ENCODE measurements at regions not wholly inside any gene's neighbourhood (a gene's known extent, or its start where the extent isn't known, plus 50 kb on each side); places are given as distances from the start of the nearest gene placed in this dataset.
"Not testable (repeated sequence)": the region's sequence is repeated elsewhere in the genome, so short reads cannot be mapped to it uniquely, and the experiment has no call there.

DNA sequence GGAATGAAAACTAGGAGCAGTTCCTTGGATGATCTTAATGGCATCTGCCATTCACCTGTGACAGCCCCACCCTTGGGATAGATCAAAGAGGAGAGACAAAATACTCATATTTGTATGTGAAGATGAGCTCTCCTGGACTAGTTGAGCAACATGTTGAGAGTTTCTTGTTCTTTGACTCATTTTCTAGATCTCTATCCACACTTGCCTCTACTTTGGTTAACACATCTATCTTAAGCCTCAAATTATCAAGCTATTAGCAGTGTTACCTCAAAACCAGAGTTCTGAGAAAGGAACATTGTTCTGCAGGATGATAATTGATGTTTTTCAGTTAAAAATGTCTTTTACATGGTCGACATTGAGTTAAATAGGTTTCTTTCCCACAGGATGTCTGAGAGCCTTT, 94.2 kb upstream of the TEX13D start:
- no peak for FAIRE-seq

DNA sequence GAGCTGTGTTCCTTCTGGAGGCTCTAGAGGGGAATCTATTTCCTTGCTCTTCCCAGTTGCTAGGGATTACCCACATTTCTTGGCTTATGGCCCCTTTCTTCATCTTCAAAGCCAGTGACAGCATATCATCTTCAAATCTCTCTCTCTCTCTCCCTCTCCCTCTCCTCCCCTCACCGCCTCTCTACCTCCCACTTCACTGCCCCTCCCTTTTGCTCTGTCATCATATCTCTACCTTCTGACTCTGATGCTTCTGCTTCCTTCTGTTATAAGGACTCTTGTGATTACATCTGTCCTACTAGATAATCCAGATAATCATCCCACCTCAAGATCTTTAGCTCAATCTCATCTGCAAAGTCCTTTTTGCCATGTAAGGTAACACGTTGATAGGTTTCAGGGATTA, 93.1 kb upstream of the TEX13D start:
- no peak for FAIRE-seq

GRCh38 chrX:124239911-124240310, 92.5 kb upstream of the TEX13D start:
- FAIRE-seq, result no peak

DNA sequence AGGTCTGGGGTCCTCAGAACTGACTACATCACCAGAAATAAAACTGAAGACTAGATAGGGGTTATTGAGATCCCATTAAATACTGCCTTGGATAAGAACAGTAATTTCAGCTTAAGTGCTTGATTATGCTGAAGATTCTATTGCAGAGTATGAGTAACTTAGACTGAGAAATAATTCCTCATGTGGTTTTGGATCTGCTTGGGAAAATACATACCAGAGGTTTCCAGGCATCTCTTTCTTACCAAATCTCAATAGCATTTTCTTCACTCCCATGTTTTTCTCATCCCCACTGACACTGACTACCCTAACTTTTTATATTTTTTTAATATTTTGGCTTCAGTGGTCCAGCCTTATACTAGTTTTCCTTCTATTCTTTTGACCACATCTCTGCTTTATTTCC, 92.0 kb upstream of the TEX13D start:
- FAIRE-seq, result no peak

DNA sequence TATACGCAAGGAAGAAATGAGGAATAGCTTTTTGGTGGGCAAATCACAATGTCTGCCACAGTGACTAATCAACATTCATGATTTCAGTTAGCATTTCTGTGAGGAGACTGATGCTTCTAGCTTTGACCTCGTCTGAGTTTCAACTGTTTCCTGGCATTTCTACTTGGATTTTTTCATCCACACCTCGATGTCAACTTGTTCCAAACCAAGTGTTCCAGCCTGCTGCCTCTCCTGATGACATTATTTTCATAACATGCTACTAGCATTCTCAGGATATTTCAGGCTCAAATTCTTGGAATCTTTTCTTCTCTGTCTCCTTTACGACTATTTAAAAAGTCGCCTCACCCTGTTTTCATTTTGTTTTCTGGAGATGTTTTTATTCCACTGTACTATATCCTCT, 90.3 kb upstream of the TEX13D start:
- no peak for FAIRE-seq

DNA sequence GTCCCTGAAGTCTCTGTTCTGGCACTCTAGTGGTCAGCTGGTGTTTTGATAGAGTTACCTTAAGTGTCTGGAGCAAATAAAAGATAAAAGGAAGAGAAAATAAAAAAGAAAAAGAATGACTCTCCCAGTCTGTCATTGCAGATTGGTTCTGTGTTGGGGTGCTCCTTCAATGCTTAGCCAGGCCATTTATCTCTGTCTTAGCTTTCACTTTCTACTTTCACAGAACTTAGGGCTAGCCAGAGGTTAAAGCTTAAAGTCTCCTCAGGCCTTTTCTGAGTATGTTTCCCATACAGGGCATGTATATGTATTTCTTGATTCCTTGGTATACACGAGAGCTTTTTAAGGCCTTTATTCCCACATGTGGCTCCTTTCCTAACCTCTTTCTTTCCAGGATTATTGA, 83.1 kb upstream of the TEX13D start:
- no peak for FAIRE-seq

- FAIRE-seq, result no peak
Observed at GRCh38 chrX:124250835-124251437, 81.5 kb upstream of the TEX13D start.

DNA sequence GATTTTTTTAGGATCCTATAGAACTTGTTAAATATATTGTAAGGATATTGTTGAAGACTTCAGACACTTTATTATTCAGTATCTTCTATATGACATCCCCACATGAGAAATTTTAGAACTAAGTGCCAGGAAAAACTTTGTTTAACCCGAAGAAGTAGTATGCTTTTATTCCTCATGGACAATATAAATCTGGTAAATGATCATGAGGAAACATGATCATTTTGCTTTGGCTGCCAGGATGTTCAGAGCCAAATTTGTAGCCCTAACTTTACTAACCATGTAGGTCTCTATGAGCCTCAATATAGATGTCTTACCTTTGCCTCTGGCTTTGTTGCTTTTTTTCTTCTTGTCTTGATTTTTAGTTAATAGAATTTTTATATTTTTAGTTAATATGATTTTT, 77.8 kb upstream of the TEX13D start:
- FAIRE-seq, result peak; percentile 89

DNA sequence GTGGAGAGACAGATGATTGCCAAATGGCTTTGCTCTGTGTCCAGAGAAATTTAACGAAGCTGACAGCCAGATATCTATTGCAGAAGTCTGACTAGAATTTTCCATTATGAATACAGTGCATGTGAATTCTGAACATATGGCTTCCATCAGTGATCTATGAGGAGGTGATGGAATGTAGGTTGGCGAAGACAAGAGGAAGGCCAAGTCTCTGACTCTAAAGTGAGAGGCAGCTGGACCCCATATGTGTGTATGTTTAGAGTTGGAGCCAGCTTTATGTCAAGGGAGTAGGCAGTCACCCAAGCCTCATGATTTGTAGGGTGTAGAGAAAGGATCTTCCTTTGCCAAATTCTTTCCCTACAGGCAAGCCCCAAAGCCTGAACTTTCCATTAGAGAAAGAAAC, 76.2 kb upstream of the TEX13D start:
- no peak for FAIRE-seq

DNA sequence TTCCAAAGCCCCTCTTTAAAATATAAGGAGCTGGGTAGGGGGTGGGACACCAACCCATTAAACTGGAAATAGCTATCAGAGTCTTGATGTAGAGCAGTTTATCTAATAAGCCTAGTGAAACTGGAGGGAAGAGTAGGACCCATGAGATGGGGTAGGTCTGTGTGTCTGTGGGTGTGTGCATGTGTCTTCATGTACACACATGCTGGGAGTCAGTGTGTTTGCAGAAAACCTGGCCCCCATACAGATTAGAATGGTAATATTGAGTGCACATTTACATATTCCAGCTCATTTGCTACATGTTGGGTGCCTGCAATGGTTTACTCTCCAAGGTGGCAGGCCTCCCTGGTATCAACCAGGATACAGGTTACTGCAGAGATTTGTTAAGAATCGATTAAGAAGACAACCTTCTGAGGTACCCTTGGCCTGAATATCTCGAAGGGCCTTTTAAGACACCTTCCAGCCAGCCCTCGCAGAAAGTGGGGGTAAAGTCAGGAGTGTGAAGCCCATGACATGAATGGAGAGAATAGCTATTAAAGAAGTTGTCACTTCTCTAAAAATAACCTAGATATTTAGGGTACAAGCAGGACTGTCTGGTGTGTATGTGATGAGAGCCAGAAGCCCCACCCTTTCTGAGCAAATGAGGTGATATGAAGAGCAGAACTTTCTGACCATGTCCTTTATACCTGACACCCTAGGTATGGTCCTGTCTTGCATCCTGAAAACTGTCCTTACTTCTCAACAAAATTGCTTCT, 75.7 kb upstream of the TEX13D start:
- FAIRE-seq, result no peak

- no peak for FAIRE-seq
Observed at GRCh38 chrX:124257924-124258702, 74.3 kb upstream of the TEX13D start.

GRCh38 chrX:124260845-124261244, 71.6 kb upstream of the TEX13D start:
- no peak for FAIRE-seq

GRCh38 chrX:124263743-124264142, 68.7 kb upstream of the TEX13D start:
- FAIRE-seq, result no peak

GRCh38 chrX:124268099-124268498, 64.4 kb upstream of the TEX13D start:
- no peak for FAIRE-seq

GRCh38 chrX:124269881-124270280, 62.6 kb upstream of the TEX13D start:
- FAIRE-seq, result no peak

- not testable (repeated sequence) for FAIRE-seq
Observed at GRCh38 chrX:124271599-124271998, 60.9 kb upstream of the TEX13D start.

GRCh38 chrX:124272370-124272982, 60.0 kb upstream of the TEX13D start:
- FAIRE-seq, result peak; percentile 28

DNA sequence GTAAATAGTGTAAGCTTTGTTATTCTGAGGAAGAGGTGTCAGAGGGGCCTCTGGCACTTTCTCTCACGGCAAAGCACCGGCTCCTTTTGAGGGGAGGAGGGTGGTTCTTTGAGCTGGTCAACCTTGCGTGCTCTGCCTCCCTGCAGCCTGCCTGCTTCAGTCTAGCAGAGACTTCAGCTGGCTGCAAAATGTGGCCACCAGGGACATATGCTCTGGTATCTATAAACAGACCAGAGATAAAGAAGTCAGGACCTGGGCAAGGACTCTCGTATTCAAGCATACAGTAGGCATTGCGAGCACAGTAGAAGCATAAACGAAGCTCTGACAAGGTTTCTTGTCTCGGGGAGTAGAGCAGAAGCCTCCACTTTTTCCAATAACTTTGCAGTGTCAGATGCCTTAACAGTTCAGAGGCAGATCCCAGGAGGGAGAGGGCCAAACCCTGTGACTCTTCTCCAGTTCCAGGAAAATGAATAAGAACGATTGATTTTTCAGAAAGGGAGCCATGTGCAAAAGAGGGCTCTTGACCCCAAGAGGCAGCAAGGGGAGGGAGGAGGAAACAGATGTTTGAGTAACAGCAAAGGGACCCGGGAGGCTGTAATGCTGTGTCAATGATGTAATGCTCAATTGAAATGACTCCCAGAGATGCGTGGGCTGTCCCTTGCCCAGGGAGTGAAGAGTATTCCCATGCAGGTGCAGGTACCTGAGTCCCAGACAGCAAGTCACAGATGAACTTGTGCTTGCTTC, 57.9 kb upstream of the TEX13D start:
- FAIRE-seq, result no peak

- no peak for FAIRE-seq
Observed at GRCh38 chrX:124275182-124275894, 57.1 kb upstream of the TEX13D start.

DNA sequence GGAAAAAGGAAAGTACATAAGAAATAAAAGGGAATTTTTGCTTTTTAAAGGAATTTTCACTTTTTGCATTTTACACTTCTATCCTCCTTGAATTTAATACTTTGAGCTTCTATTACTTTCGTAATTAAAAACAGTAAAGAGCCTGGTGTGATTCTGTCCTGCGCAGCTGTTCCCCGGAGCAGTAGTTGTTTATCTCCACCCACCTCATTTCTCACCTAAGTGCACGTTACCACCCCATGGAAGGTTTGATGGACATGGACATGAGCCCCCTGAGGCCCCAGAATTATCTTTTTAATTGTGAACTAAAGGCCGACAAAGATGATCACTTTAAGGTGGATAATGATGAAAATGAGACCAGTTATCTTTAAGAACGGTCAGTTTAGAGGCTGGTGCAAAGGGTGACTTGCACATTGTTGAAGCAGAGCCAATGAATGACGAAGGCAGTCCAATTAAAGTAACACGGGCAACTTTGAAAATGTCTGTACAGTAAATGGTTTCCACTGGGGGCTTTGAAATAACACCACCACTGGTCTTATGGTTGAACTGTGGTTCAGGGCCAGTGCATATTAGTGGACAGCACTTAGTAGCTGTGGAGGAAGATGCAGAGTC, 52.1 kb upstream of the TEX13D start:
- FAIRE-seq, result no peak

DNA sequence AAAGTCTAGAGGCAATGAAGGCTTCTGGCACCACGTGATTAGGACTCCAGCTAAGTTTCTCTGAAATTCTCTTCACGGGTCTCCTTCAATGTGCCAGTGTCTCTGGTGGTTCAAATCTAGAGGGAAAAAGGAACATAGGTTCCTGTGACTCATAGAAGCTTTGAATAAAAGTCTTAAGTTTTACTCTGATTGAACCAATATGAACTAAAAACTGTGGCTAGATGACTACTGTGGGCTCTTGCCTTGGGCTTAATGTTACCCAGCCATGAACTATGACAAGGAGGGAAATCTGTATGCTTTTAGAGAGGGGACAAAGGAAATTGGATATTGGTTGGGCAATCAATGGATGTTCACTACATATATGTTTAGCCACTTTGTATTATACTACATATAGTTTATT, 49.9 kb upstream of the TEX13D start:
- FAIRE-seq, result peak; percentile 14

All from colon (tissue), 2 donors.